ENCODE measurements at regions not wholly inside any gene's neighbourhood (a gene's known extent, or its start where the extent isn't known, plus 50 kb on each side); places are given as distances from the start of the nearest gene placed in this dataset.

DNA sequence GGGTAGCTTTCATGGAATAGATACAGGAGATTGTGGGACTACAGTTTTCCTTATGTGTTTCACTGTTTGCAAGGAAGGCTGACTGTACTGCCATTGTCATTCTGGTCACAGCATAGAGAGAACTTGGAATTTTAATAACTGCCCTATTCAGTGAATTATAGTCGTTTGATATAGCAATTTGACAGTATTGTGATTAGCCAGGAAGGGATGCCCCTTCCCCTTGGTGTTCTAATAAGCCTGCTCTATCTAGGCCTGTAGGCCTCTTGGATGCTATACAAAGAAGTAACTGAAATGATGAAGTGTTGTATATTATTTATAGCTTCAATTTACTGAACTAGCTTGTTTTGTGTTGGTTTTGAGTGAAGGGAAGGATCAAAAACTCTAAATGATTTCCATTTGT is 528.6 kb upstream of the CDH2 start:
- TF ChIP-seq, protein P1, sequence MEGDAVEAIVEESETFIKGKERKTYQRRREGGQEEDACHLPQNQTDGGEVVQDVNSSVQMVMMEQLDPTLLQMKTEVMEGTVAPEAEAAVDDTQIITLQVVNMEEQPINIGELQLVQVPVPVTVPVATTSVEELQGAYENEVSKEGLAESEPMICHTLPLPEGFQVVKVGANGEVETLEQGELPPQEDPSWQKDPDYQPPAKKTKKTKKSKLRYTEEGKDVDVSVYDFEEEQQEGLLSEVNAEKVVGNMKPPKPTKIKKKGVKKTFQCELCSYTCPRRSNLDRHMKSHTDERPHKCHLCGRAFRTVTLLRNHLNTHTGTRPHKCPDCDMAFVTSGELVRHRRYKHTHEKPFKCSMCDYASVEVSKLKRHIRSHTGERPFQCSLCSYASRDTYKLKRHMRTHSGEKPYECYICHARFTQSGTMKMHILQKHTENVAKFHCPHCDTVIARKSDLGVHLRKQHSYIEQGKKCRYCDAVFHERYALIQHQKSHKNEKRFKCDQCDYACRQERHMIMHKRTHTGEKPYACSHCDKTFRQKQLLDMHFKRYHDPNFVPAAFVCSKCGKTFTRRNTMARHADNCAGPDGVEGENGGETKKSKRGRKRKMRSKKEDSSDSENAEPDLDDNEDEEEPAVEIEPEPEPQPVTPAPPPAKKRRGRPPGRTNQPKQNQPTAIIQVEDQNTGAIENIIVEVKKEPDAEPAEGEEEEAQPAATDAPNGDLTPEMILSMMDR (conservative IDR thresholded peaks at IDR 0.05 in 1 of 2, IDR thresholded peaks at IDR 0.05 in 1 of 2; ENCODE audit: extremely low read depth in 1 of 2, insufficient read depth in 1 of 2, low read depth in 1 of 2, low read length in 2 of 2) = no peak
- no peak for TF ChIP-seq EZH2 (IDR thresholded peaks at IDR 0.05; ENCODE audit: borderline replicate concordance, low read length)

Data from mammary epithelial cell (primary cell).